ENCODE measurements at regions not wholly inside any gene's neighbourhood (a gene's known extent, or its start where the extent isn't known, plus 50 kb on each side); places are given as distances from the start of the nearest gene placed in this dataset.

- Histone ChIP-seq H2AFZ (no peak overlapping the region), H3K4me1 (ENCODE audit: insufficient read depth) (peaks cover 54% of the 10 kb centered on the region), H3K9me2 (replicated peaks; ENCODE audit: insufficient read depth) (no peaks in the 10 kb centered on the region), H3K79me2 (no peaks in the 10 kb centered on the region), H3K4me2 (no peak overlapping the region), H3K27ac (no peak overlapping the region), H3K27me3 (no peaks in the 10 kb centered on the region), H3K9me3 (ENCODE audit: low read depth) (no peaks in the 10 kb centered on the region), H4K20me1 (ENCODE audit: insufficient read depth, poor library complexity, severe bottlenecking) (no peaks in the 10 kb centered on the region), H3K4me3 (no peak overlapping the region), H3K36me3 (replicated peaks; ENCODE audit: insufficient read depth, low read depth) (no peaks in the 10 kb centered on the region)
- 86% methylated on average over 7 of the region's 7 CpGs for WGBS (ENCODE audit: low lambda C conversion rate, missing lambda C conversion rate)
- TF ChIP-seq EZH2phosphoT487 (IDR thresholded peaks at IDR 0.05; ENCODE audit: low read depth, severe bottlenecking, unreplicated experiment) (no peak), EZH2 (IDR thresholded peaks at IDR 0.05; ENCODE audit: borderline replicate concordance) (no peak), CTCF (IDR thresholded peaks at IDR 0.05; ENCODE audit: poor library complexity) (no peak)
- peak; percentile 2 for DNase-seq (ENCODE audit: low spot score)
These were observed 105.7 kb upstream of the FAM20C start for GRCh38 chr7:86629-87028.

- TF ChIP-seq EZH2 (IDR thresholded peaks at IDR 0.05; ENCODE audit: borderline replicate concordance) (no peak), EZH2phosphoT487 (IDR thresholded peaks at IDR 0.05; ENCODE audit: low read depth, severe bottlenecking, unreplicated experiment) (no peak), CTCF (IDR thresholded peaks at IDR 0.05; ENCODE audit: poor library complexity) (no peak)
- no peak overlapping the region for H3K4me2 ChIP-seq
- H3K9me3 ChIP-seq (ENCODE audit: low read depth) = no peaks in the 10 kb centered on the region
These were observed 105.3 kb upstream of the FAM20C start for GRCh38 chr7:87047-87446.

GRCh38 chr7:87671-88070 is 104.7 kb upstream of the FAM20C start:
- 96% methylated on average over 8 of the region's 8 CpGs for WGBS (ENCODE audit: low lambda C conversion rate, missing lambda C conversion rate)
- H3K4me1 ChIP-seq (ENCODE audit: insufficient read depth) = peaks cover 54% of the 10 kb centered on the region
- H3K9me3 ChIP-seq (ENCODE audit: low read depth) = no peaks in the 10 kb centered on the region
- no peak for TF ChIP-seq EZH2phosphoT487 (IDR thresholded peaks at IDR 0.05; ENCODE audit: low read depth, severe bottlenecking, unreplicated experiment)
- TF ChIP-seq EZH2 (IDR thresholded peaks at IDR 0.05; ENCODE audit: borderline replicate concordance) = no peak
- TF ChIP-seq CTCF (IDR thresholded peaks at IDR 0.05; ENCODE audit: poor library complexity) = no peak
- H4K20me1 ChIP-seq (ENCODE audit: insufficient read depth, poor library complexity, severe bottlenecking) = no peaks in the 10 kb centered on the region
- H2AFZ ChIP-seq = no peak overlapping the region
- peak; percentile 3 for DNase-seq (ENCODE audit: low spot score)
- no peaks in the 10 kb centered on the region for H3K79me2 ChIP-seq
- no peaks in the 10 kb centered on the region for H3K9me2 ChIP-seq (replicated peaks; ENCODE audit: insufficient read depth)
- H3K4me2 ChIP-seq = no peak overlapping the region
- H3K4me3 ChIP-seq = no peak overlapping the region
- H3K27me3 ChIP-seq = no peaks in the 10 kb centered on the region
- no peak overlapping the region for H3K27ac ChIP-seq
- H3K36me3 ChIP-seq (replicated peaks; ENCODE audit: insufficient read depth, low read depth) = no peaks in the 10 kb centered on the region

More at GRCh38 chr7:87047-87446, 105.3 kb upstream of the FAM20C start:
- no peaks in the 10 kb centered on the region for H4K20me1 ChIP-seq (ENCODE audit: insufficient read depth, poor library complexity, severe bottlenecking)
- H3K9me2 ChIP-seq (replicated peaks; ENCODE audit: insufficient read depth) = no peaks in the 10 kb centered on the region
- no peaks in the 10 kb centered on the region for H3K27me3 ChIP-seq
- 70% methylated on average over 5 of the region's 5 CpGs for WGBS (ENCODE audit: low lambda C conversion rate, missing lambda C conversion rate)
- no peak overlapping the region for H3K27ac ChIP-seq
- H3K36me3 ChIP-seq (replicated peaks; ENCODE audit: insufficient read depth, low read depth) = no peaks in the 10 kb centered on the region
- no peak overlapping the region for H2AFZ ChIP-seq
- peak; percentile 5 for DNase-seq (ENCODE audit: low spot score)
- H3K4me3 ChIP-seq = no peak overlapping the region
- H3K79me2 ChIP-seq = no peaks in the 10 kb centered on the region
- peaks cover 54% of the 10 kb centered on the region for H3K4me1 ChIP-seq (ENCODE audit: insufficient read depth)

Data from hepatocyte (in vitro differentiated cells).